Pancreas (tissue), 10 donors: ENCODE measurements at regions not wholly inside any gene's neighbourhood (a gene's known extent, or its start where the extent isn't known, plus 50 kb on each side); places are given as distances from the start of the nearest gene placed in this dataset.

Experiments used
- ATAC-seq, 4 donors: fragments of 200-7000 bp; cut with Tn5 transposase; one replicate each; pipeline versions ENCODE4 v1.8.0 to v1.9.1; 2020; ENCODE audit warnings: mild to moderate bottlenecking in 4 of 4, moderate library complexity in 4 of 4
- DNase-seq, 6 donors: peaks; one replicate each; pipeline ENCODE4 v3.0.0-alpha.2; 2020
- FAIRE-seq: peaks from 2 replicates; lab custom pipeline; 2012; peaks lifted over from hg19 to GRCh38; lab: Jason Lieb, UNC
- H3K27ac ChIP-seq, 4 donors: fragments of 200-600 bp; sonication (generic); 1 replicate in 3 of 4; 2 replicates in 1 of 4; pipeline versions ENCODE4 v1.5.0 to v1.8.0; 2020
- H3K27me3 ChIP-seq, 4 donors: fragments of 200-600 bp; one replicate each; pipeline ENCODE4 v1.8.0; 2021
- H3K36me3 ChIP-seq, 3 donors: fragments of 200-600 bp; sonication (generic) in 1 of 3; one replicate each; pipeline versions ENCODE4 v1.5.0 to v1.8.0; 2020 to 2021
- H3K4me1 ChIP-seq, 3 donors: fragments of 200-600 bp; one replicate each; pipeline ENCODE4 v1.8.0; 2021
- H3K4me3 ChIP-seq, 4 donors: fragments of 200-600 bp; sonication (generic) in 2 of 4; one replicate each; pipeline versions ENCODE4 v1.5.0 to v1.8.0; 2020 to 2021
- H3K9me3 ChIP-seq, 4 donors: fragments of 200-600 bp; one replicate each; pipeline ENCODE4 v1.8.0; 2021
- CTCF ChIP-seq, 4 donors: fragments of 200-600 bp; sonication (generic) in 3 of 4; IDR thresholded peaks; one replicate each; pipeline versions ENCODE4 v1.5.0 to v1.8.0; 2021; ENCODE audit warnings: antibody characterized with exemption in 4 of 4
- WGBS, 2 donors: extraction: QIAGEN DNeasy Blood & Tissue Kit; methylation state at CpG; one replicate each; pipeline ENCODE4 v1.1.7; 2013; 5-methylcytosine and 5-hydroxymethylcytosine counted together
- intact Hi-C, 3 donors: fragments of 100-400 bp; cut with DNase I; formaldehyde crosslinking; loops; one replicate each; pipeline versions ENCODE4 v1.11.1 to v1.14.2; 2022
- donor health status: healthy with polysubstance abuse.
- donor health status: DM: no; HTN: no; CAD: no; lungs with moderate emphysema.
- donor health status: DM: no; HTN: no; CAD: no.
- donor health status: control.
- donor health status: control.
- donor health status: Bipolar disorder and iron deficiency.
- donor health status: DM: yes; HTN: yes; CAD: no.
- donor health status: DM: no; HTN: no; CAD: no.
- donor health status: DM: no; HTN: no; CAD: no.
- donor health status: DM: yes; HTN: yes; CAD: no.

GRCh38 chr22:49444781-49445180, 382.9 kb downstream of the BRD1 start:
- FAIRE-seq (no peak), DNase-seq (no peak), ATAC-seq (no peak)
- Histone ChIP-seq H3K9me3 (no peaks in the 10 kb centered on the region), H3K36me3 (no peaks in the 10 kb centered on the region), H3K27ac (no peak overlapping the region), H3K4me3 (no peak overlapping the region), H3K4me1 (no peaks in the 10 kb centered on the region), H3K27me3 (peaks cover 0 to 30% (median 0%) of the 10 kb centered on the region in 4 donors)
- intact Hi-C loops: no loop called here
- 69 to 73% methylated on average over 14 of the region's 14 CpGs for WGBS, 2 donors
- TF ChIP-seq CTCF (IDR thresholded peaks at IDR 0.05): no peak

DNA sequence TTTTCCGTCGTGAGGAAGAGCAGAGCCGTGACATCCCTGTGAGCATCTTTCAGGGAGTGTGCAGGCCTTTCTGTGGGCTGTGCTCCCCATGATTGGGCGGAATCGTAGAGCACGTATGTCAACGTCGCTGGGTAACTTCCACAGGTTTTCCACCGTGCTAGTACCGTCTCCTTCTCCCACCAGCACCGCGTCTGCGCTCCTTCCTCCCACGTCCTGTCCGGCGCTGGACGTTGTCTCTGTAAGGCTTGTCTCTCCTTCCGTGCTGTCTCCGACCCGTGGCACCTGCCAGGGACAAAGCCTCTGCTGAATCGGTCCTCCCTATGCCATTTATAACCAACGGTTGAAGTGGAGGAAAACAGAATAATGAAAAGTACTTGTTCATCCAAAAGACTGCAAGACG, 386.7 kb downstream of the BRD1 start:
- no peak for TF ChIP-seq CTCF (IDR thresholded peaks at IDR 0.05)
- no peaks in the 10 kb centered on the region for H3K4me1 ChIP-seq
- DNase-seq: no peak
- H3K27me3 ChIP-seq: peaks cover 0 to 11% (median 0%) of the 10 kb centered on the region in 4 donors
- no peak for ATAC-seq
- FAIRE-seq: no peak
- 66 to 82% methylated on average over 23 of the region's 23 CpGs for WGBS, 2 donors
- H3K4me3 ChIP-seq: no peak overlapping the region
- intact Hi-C loops: no loop called here
- no peaks in the 10 kb centered on the region for H3K36me3 ChIP-seq
- H3K9me3 ChIP-seq: no peaks in the 10 kb centered on the region
- no peak overlapping the region for H3K27ac ChIP-seq

DNA sequence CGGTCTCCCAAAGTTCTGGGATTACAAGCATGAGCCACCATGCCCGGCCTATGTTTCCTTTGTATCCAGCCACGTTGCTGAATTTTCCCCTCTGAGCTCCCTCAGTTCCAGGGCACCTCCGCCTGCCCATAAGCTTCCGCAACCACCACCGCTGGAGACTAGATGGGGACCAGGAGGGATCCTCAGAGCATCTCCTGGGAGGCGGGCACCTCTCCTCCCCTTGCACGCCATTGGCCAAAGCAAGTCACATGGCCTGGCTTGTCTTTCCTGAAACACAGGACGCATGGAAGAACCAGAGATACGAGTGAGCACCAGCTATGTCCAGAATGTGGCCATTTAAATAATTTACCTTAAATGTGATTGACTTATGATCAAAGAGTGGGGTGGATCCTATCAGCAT, 388.3 kb downstream of the BRD1 start:
- Histone ChIP-seq H3K27ac (no peak overlapping the region), H3K36me3 (no peaks in the 10 kb centered on the region), H3K4me1 (no peaks in the 10 kb centered on the region), H3K27me3 (peaks cover 0 to 9% (median 0%) of the 10 kb centered on the region in 4 donors), H3K4me3 (no peak overlapping the region), H3K9me3 (no peaks in the 10 kb centered on the region)
- whole genome bisulfite sequencing, 2 donors: 60 to 78% methylated on average over 10 of the region's 10 CpGs
- intact Hi-C loops: no loop called here
- no peak for ATAC-seq
- DNase-seq: no peak
- no peak for TF ChIP-seq CTCF (IDR thresholded peaks at IDR 0.05)
- FAIRE-seq: no peak

- H3K27ac ChIP-seq: no peak overlapping the region
- H3K4me3 ChIP-seq: no peak overlapping the region
- no peaks in the 10 kb centered on the region for H3K4me1 ChIP-seq
- H3K27me3 ChIP-seq: peaks cover 0 to 9% (median 0%) of the 10 kb centered on the region in 4 donors
- no peak for FAIRE-seq
- H3K36me3 ChIP-seq: no peaks in the 10 kb centered on the region
- 64 to 72% methylated on average over 16 of the region's 16 CpGs for WGBS, 2 donors
- ATAC-seq: no peak
- no peak for TF ChIP-seq CTCF (IDR thresholded peaks at IDR 0.05)
- H3K9me3 ChIP-seq: no peaks in the 10 kb centered on the region
- intact Hi-C loops: no loop called here
- DNase-seq: no peak
Measured at GRCh38 chr22:49437956-49438355, 389.7 kb downstream of the BRD1 start.

DNA sequence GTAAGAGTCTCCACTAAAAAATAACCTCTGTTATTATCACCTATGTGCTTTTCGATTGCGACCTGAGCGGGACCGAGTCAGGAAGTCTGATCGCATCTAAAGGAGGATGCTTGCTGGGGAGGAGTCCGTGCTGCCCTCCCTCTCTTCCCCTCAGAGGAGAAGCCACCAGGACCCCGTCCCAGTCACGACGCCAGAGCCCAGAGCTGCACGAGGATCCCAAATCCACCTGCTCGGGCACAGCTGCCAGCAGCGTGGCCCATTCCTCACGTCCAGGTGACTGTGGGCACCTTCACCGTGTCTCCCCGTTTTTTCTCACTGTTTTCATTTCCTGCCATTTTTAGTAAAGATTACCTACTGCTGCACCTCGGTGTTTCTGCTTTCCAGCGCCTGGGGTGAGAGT, 390.3 kb downstream of the BRD1 start:
- WGBS, 2 donors: 60 to 75% methylated on average over 17 of the region's 17 CpGs
- no peak for TF ChIP-seq CTCF (IDR thresholded peaks at IDR 0.05)
- intact Hi-C loops: no loop called here
- no peak for FAIRE-seq
- no peak for DNase-seq
- no peak overlapping the region for H3K4me3 ChIP-seq
- H3K9me3 ChIP-seq: no peaks in the 10 kb centered on the region
- no peaks in the 10 kb centered on the region for H3K4me1 ChIP-seq
- H3K36me3 ChIP-seq: no peaks in the 10 kb centered on the region
- H3K27me3 ChIP-seq: peaks cover 0 to 9% (median 0%) of the 10 kb centered on the region in 4 donors
- ATAC-seq: no peak
- H3K27ac ChIP-seq: no peak overlapping the region
